H9 (cell line): ENCODE measurements at regions not wholly inside any gene's neighbourhood (a gene's known extent, or its start where the extent isn't known, plus 50 kb on each side); places are given as distances from the start of the nearest gene placed in this dataset.

ENCODE experiments used
- DNase-seq: peaks from one replicate; pipeline ENCODE4 v3.0.0-alpha.2; 2017
- H2AFZ ChIP-seq: one replicate; pipeline ENCODE4 v1.6.1; 2013; ENCODE audit warnings: mild to moderate bottlenecking, low read length, control low read depth, moderate library complexity
- H2AK5ac ChIP-seq: 2 replicates; pipeline ENCODE4 v1.6.1; 2013; ENCODE audit warnings: low read length, control low read depth, mixed read lengths; ENCODE audit not compliant: insufficient read length
- H2BK120ac ChIP-seq: one replicate; pipeline ENCODE4 v1.6.1; 2013; ENCODE audit warnings: low read depth, mild to moderate bottlenecking, low read length, control low read depth, inconsistent platforms; ENCODE audit not compliant: poor library complexity, severe bottlenecking
- H2BK12ac ChIP-seq: 2 replicates; pipeline ENCODE4 v1.6.1; 2013; ENCODE audit warnings: low read length, control low read depth, mixed read lengths, low read depth; ENCODE audit not compliant: insufficient read length
- H2BK15ac ChIP-seq: 2 replicates; pipeline ENCODE4 v1.6.1; 2013; ENCODE audit warnings: low read depth, low read length, control low read depth
- H2BK20ac ChIP-seq: one replicate; pipeline ENCODE4 v1.6.1; 2013; ENCODE audit warnings: low read depth, mild to moderate bottlenecking, low read length, control low read depth, inconsistent platforms; ENCODE audit not compliant: poor library complexity, severe bottlenecking
- H2BK5ac ChIP-seq: 2 replicates; pipeline ENCODE4 v1.6.1; 2013; ENCODE audit warnings: low read length, control low read depth, mixed read lengths; ENCODE audit not compliant: insufficient read length
- H3K14ac ChIP-seq: 2 replicates; pipeline ENCODE4 v1.6.1; 2013; ENCODE audit warnings: low read length, control low read depth; ENCODE audit not compliant: insufficient read depth
- H3K18ac ChIP-seq: 2 replicates; pipeline ENCODE4 v1.6.1; 2013; ENCODE audit warnings: low read depth, mild to moderate bottlenecking, mixed read lengths, low read length, control low read depth; ENCODE audit not compliant: insufficient read length
- H3K23ac ChIP-seq: 2 replicates; pipeline ENCODE4 v1.6.1; 2013; ENCODE audit warnings: low read length, control low read depth, mixed read lengths, low read depth; ENCODE audit not compliant: insufficient read length
- H3K23me2 ChIP-seq: 2 replicates; pipeline ENCODE4 v1.6.1; 2013; ENCODE audit warnings: low read depth, mild to moderate bottlenecking, mixed read lengths, low read length, control low read depth; ENCODE audit not compliant: insufficient read length, poor library complexity, severe bottlenecking
- H3K27ac ChIP-seq: 2 replicates; pipeline ENCODE4 v1.5.1; 2013; ENCODE audit warnings: low read length, control low read depth, mixed read lengths, low read depth; ENCODE audit not compliant: insufficient read length
- H3K27me3 ChIP-seq: 2 replicates; pipeline ENCODE4 v1.6.1; 2013; ENCODE audit warnings: low read length, control low read depth, inconsistent platforms; ENCODE audit not compliant: insufficient read depth
- H3K4ac ChIP-seq: 2 replicates; pipeline ENCODE4 v1.6.1; 2013; ENCODE audit warnings: low read depth, mild to moderate bottlenecking, control low read depth, inconsistent platforms, low read length, moderate library complexity
- H3K4me1 ChIP-seq: 2 replicates; pipeline ENCODE4 v1.6.1; 2013; ENCODE audit warnings: low read length, control low read depth, inconsistent platforms; ENCODE audit not compliant: insufficient read depth
- H3K4me2 ChIP-seq: 2 replicates; pipeline ENCODE4 v1.6.1; 2013; ENCODE audit warnings: low read length, control low read depth, mixed read lengths; ENCODE audit not compliant: insufficient read length, insufficient read depth
- H3K56ac ChIP-seq: 2 replicates; pipeline ENCODE4 v1.6.1; 2013; ENCODE audit warnings: low read depth, mild to moderate bottlenecking, mixed read lengths, low read length, control low read depth; ENCODE audit not compliant: insufficient read length
- H3K79me1 ChIP-seq: 2 replicates; pipeline ENCODE4 v1.6.1; 2013; ENCODE audit warnings: low read depth, mild to moderate bottlenecking, moderate library complexity, low read length, control low read depth, inconsistent platforms; ENCODE audit not compliant: insufficient read depth, poor library complexity, severe bottlenecking
- H3K79me2 ChIP-seq: 2 replicates; pipeline ENCODE4 v1.6.1; 2013; ENCODE audit warnings: low read length, control low read depth, inconsistent platforms; ENCODE audit not compliant: insufficient read depth
- H3K9ac ChIP-seq: 2 replicates; pipeline ENCODE4 v1.6.1; 2013; ENCODE audit warnings: low read length, control low read depth, mixed read lengths; ENCODE audit not compliant: insufficient read length; ENCODE audit errors: extremely low read depth
- H3K9me3 ChIP-seq: one replicate; pipeline ENCODE4 v1.6.1; 2013; ENCODE audit warnings: low read depth, low read length, inconsistent platforms; ENCODE audit not compliant: control insufficient read depth
- H3T11ph ChIP-seq: one replicate; pipeline ENCODE4 v1.6.1; 2013; ENCODE audit warnings: mild to moderate bottlenecking, low read length, control low read depth, inconsistent platforms
- H4K20me1 ChIP-seq: one replicate; pipeline ENCODE4 v1.6.1; 2013; ENCODE audit not compliant: control insufficient read depth, insufficient read length, insufficient read depth
- H4K5ac ChIP-seq: 2 replicates; pipeline ENCODE4 v1.6.1; 2013; ENCODE audit warnings: low read depth, mild to moderate bottlenecking, mixed read lengths, low read length, control low read depth; ENCODE audit not compliant: insufficient read length
- H4K8ac ChIP-seq: replicated peaks from 2 replicates; pipeline ENCODE4 v1.6.1; 2013; ENCODE audit warnings: low read length, control low read depth, mixed read lengths, low read depth; ENCODE audit not compliant: insufficient read length
- H4K91ac ChIP-seq: 2 replicates; pipeline ENCODE4 v1.6.1; 2013; ENCODE audit warnings: low read depth, mild to moderate bottlenecking, moderate library complexity, mixed read lengths, low read length, control low read depth; ENCODE audit not compliant: insufficient read length
- H3K27ac Mint-ChIP-seq, 3 experiments: 2 replicates in 2 of 3; 3 replicates in 1 of 3; pipeline ENCODE4 v1.8.0; 2020 to 2021; ENCODE audit warnings: mixed read lengths in 3 of 3, mild to moderate bottlenecking in 1 of 3, moderate library complexity in 1 of 3
- H3K27me3 Mint-ChIP-seq: 2 replicates; pipeline ENCODE4 v1.8.0; 2021; ENCODE audit warnings: low read depth, mild to moderate bottlenecking, moderate library complexity, mixed read lengths
- H3K36me3 Mint-ChIP-seq, 3 experiments: 2 replicates in 2 of 3; 3 replicates in 1 of 3; pipeline ENCODE4 v1.8.0; 2020 to 2021; ENCODE audit warnings: low read depth in 3 of 3, mixed read lengths in 3 of 3; ENCODE audit not compliant: insufficient read depth in 1 of 3
- H3K4me1 Mint-ChIP-seq, 2 experiments: 2 replicates each; pipeline ENCODE4 v1.8.0; 2020; ENCODE audit warnings: mixed read lengths in 2 of 2
- H3K4me3 Mint-ChIP-seq, 2 experiments: 2 replicates in 1 of 2; 3 replicates in 1 of 2; pipeline ENCODE4 v1.8.0; 2020 to 2021; ENCODE audit warnings: mild to moderate bottlenecking in 2 of 2, mixed read lengths in 2 of 2, moderate library complexity in 1 of 2
- H3K9me3 Mint-ChIP-seq, 2 experiments: 2 replicates in 1 of 2; 3 replicates in 1 of 2; pipeline ENCODE4 v1.8.0; 2020; ENCODE audit warnings: mild to moderate bottlenecking in 2 of 2, mixed read lengths in 2 of 2, moderate library complexity in 1 of 2
- CTCF ChIP-seq: fragments of 200-600 bp; sonication (generic); conservative IDR thresholded peaks from 3 replicates; pipeline ENCODE4 v1.8.0; 2021; ENCODE audit warnings: antibody characterized with exemption, mild to moderate bottlenecking
- WGBS: extraction: QIAGEN DNeasy Blood & Tissue Kit; methylation state at CpG from one replicate; pipeline ENCODE4 v1.1.7; 2013; ENCODE audit warnings: missing lambda C conversion rate, low lambda C conversion rate, mixed read lengths; ENCODE audit not compliant: insufficient read length; ENCODE audit errors: extremely low coverage; 5-methylcytosine and 5-hydroxymethylcytosine counted together

GRCh38 chr1:232893481-232894313, 56.7 kb upstream of the NTPCR start:
- Histone ChIP-seq H3K56ac (no peak overlapping the region), H2BK12ac (no peak overlapping the region), H3K9ac (no peak overlapping the region), H4K20me1 (no peaks in the 10 kb centered on the region), H3K27me3 (no peaks in the 10 kb centered on the region), H3K4me1 (no peaks in the 10 kb centered on the region; the same call in 1 of the 2 replicates), H3K27ac (no peak overlapping the region), H2AFZ (no peak overlapping the region), H3K4me2 (no peak overlapping the region), H2AK5ac (no peak overlapping the region), H3K9me3 (peaks cover 6% of the 10 kb centered on the region), H3T11ph (no peak overlapping the region), H3K23me2 (no peaks in the 10 kb centered on the region), H4K8ac (no peak overlapping the region), H3K14ac (no peak overlapping the region), H4K91ac (no peak overlapping the region), H3K18ac (no peak overlapping the region), H3K23ac (no peak overlapping the region), H2BK20ac (no peak overlapping the region), H2BK15ac (no peak overlapping the region), H2BK5ac (no peak overlapping the region), H3K79me1 (no peaks in the 10 kb centered on the region), H2BK120ac (no peak overlapping the region), H3K79me2 (no peaks in the 10 kb centered on the region), H4K5ac (no peak overlapping the region), H3K4ac (no peak overlapping the region)
- Mint-ChIP-seq H3K27me3 (peaks cover 6% of the 10 kb centered on the region), H3K36me3 (peaks cover 0 to 6% (median 3%) of the 10 kb centered on the region in 3 experiments; a peak in 4 of 7 replicates), H3K27ac (no peak overlapping the region), H3K4me3 (no peak overlapping the region), H3K4me1 (peaks cover 15 to 17% of the 10 kb centered on the region in 2 experiments), H3K9me3 (peaks cover 8 to 18% of the 10 kb centered on the region in 2 experiments; a peak in 3 of 5 replicates)
- no peak for TF ChIP-seq CTCF
- DNase-seq: no peak
- no CpG with 5 or more reads among the region's 4 CpGs for WGBS
